ENCODE measurements at regions not wholly inside any gene's neighbourhood (a gene's known extent, or its start where the extent isn't known, plus 50 kb on each side); places are given as distances from the start of the nearest gene placed in this dataset.

DNA sequence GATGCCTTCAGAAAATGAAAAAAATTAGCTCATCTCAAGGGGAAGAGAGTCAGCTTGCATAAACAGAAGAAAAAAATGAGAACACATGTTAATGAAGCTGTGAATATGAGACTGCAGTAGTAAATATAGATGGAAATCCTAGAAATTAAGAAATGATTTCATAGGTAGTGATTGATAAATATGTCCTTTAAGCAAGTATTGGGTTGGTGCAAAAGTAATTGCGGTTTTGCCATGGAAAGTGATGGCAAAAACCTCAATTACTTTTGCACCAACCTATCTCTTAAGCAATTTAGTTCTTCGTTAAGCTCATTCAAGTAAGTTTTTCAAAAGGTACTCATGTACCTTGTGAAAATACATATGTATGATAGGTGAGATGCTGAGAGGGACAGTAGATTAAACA, 400.9 kb downstream of the SH2D1A start (continued):
- TF ChIP-seq NCOA2 (IDR thresholded peaks at IDR 0.05; ENCODE audit: partially characterized antibody in 2 of 2) (no peak), MCM5 (IDR thresholded peaks at IDR 0.05; ENCODE audit: low read depth) (no peak)
- TF ChIP-seq, protein P1, sequence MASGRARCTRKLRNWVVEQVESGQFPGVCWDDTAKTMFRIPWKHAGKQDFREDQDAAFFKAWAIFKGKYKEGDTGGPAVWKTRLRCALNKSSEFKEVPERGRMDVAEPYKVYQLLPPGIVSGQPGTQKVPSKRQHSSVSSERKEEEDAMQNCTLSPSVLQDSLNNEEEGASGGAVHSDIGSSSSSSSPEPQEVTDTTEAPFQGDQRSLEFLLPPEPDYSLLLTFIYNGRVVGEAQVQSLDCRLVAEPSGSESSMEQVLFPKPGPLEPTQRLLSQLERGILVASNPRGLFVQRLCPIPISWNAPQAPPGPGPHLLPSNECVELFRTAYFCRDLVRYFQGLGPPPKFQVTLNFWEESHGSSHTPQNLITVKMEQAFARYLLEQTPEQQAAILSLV (tag; IDR thresholded peaks at IDR 0.05) = no peak

DNA sequence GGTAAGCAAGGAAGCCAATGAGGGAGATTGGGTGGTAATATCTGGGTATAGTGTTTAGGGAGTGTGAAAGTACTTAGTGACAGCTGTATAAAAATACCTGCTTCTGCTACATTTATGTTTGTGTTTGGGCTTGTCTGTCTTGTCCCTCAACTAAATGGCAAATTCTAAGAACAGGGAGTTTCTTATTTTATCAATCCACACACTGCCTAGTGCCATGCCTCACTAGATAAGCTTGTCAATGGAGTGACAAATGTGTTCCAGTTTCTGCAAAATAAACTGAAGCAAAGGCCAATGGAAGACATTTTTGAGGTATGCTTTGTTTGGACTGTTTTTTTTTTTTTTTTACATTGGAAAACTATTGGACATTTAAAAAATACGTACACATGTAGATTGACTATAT, 418.0 kb downstream of the SH2D1A start:
- peak in 3 of 4 experiments; percentile 2 to 71 (median 56) for DNase-seq (ENCODE audit: extremely low read depth in 1 of 4, low spot score in 3 of 4)
- H3K36me3 ChIP-seq (ENCODE audit: control insufficient read depth, insufficient read depth, low read length) = no peaks in the 10 kb centered on the region
- peak overlapping the region; percentile 81 for H3K27ac ChIP-seq (ENCODE audit: extremely low read depth, low read depth, low read length)
- no peaks in the 10 kb centered on the region for H4K20me1 ChIP-seq (replicated peaks; ENCODE audit: control insufficient read depth, insufficient read depth, low read length)
- peak overlapping the region in 1 of 2 experiments; percentile 53; a peak in 2 of 4 replicates for H3K9ac ChIP-seq (ENCODE audit: insufficient read depth in 1 of 2, low read depth in 2 of 2, low read length in 2 of 2)
- H3K9me1 ChIP-seq (ENCODE audit: control insufficient read depth, insufficient read depth, low read length) = no peaks in the 10 kb centered on the region
- CTCF ChIA-PET (ENCODE audit: low intra/inter-chr PET ratio) = no interaction called here
- H3K4me1 ChIP-seq (replicated peaks in 1 of 2; ENCODE audit: control insufficient read depth in 2 of 2, insufficient read depth in 2 of 2, low read length in 2 of 2) = peaks cover 0 to 37% of the 10 kb centered on the region in 2 experiments; a peak in 4 of 5 replicates
- intact Hi-C loops (cut with micrococcal nuclease) = no loop called here
- no peaks in the 10 kb centered on the region for H3K9me3 ChIP-seq (replicated peaks; ENCODE audit: control insufficient read depth, insufficient read depth, low read depth, low read length)
- peak; percentile 87 for FAIRE-seq
- ATAC-seq = peak; percentile 83
- POLR2A ChIA-PET = no interaction called here
- H3K4me2 ChIP-seq (ENCODE audit: insufficient read depth, low read length) = peak overlapping the region; percentile 70
- no CpG with 5 or more reads among the region's 1 CpG for WGBS (ENCODE audit: insufficient coverage, low coverage, missing lambda C conversion rate)
- H3K79me2 ChIP-seq (ENCODE audit: control insufficient read depth, insufficient read depth, low read length) = no peaks in the 10 kb centered on the region; the same call in 2 of the 3 replicates
- in situ Hi-C loops (cut with MboI) = no loop called here
- H2AFZ ChIP-seq (ENCODE audit: low read depth, low read length) = peak overlapping the region; percentile 54; the same call in 1 of the 2 replicates
- H3K4me3 ChIP-seq = no peak overlapping the region
- H3K27me3 ChIP-seq (ENCODE audit: control insufficient read depth in 2 of 2, insufficient read depth in 2 of 2, low read length in 2 of 2) = no peaks in the 10 kb centered on the region
- no TSS peak for BruUV-seq (replicated peaks)
- TF ChIP-seq, protein P2, sequence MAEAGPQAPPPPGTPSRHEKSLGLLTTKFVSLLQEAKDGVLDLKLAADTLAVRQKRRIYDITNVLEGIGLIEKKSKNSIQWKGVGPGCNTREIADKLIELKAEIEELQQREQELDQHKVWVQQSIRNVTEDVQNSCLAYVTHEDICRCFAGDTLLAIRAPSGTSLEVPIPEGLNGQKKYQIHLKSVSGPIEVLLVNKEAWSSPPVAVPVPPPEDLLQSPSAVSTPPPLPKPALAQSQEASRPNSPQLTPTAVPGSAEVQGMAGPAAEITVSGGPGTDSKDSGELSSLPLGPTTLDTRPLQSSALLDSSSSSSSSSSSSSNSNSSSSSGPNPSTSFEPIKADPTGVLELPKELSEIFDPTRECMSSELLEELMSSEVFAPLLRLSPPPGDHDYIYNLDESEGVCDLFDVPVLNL (CRISPR knock-in tag; IDR thresholded peaks at IDR 0.05; ENCODE audit: low read depth) = no peak
- TF ChIP-seq MED1 (CRISPR knock-in tag; IDR thresholded peaks at IDR 0.05; ENCODE audit: borderline replicate concordance) = no peak
- TF ChIP-seq SMAD2 (IDR thresholded peaks at IDR 0.05; ENCODE audit: low read depth, low read length) = no peak
- TF ChIP-seq, protein P3, sequence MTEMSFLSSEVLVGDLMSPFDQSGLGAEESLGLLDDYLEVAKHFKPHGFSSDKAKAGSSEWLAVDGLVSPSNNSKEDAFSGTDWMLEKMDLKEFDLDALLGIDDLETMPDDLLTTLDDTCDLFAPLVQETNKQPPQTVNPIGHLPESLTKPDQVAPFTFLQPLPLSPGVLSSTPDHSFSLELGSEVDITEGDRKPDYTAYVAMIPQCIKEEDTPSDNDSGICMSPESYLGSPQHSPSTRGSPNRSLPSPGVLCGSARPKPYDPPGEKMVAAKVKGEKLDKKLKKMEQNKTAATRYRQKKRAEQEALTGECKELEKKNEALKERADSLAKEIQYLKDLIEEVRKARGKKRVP (CRISPR knock-in tag; IDR thresholded peaks at IDR 0.05) = no peak
- TF ChIP-seq GABPB1 (CRISPR knock-in tag; IDR thresholded peaks at IDR 0.05) = no peak
- TF ChIP-seq CBFA2T3 (IDR thresholded peaks at IDR 0.05) = peak; percentile 92
- TF ChIP-seq, protein P4, sequence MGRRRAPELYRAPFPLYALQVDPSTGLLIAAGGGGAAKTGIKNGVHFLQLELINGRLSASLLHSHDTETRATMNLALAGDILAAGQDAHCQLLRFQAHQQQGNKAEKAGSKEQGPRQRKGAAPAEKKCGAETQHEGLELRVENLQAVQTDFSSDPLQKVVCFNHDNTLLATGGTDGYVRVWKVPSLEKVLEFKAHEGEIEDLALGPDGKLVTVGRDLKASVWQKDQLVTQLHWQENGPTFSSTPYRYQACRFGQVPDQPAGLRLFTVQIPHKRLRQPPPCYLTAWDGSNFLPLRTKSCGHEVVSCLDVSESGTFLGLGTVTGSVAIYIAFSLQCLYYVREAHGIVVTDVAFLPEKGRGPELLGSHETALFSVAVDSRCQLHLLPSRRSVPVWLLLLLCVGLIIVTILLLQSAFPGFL (CRISPR knock-in tag; IDR thresholded peaks at IDR 0.05) = no peak
- TF ChIP-seq ATF7 (IDR thresholded peaks at IDR 0.05) = no peak
- TF ChIP-seq RBM22 (IDR thresholded peaks at IDR 0.05; ENCODE audit: low read depth, low read length, poor library complexity, severe bottlenecking) = no peak
- TF ChIP-seq GTF2E2 (tag; IDR thresholded peaks at IDR 0.05) = no peak
- no peak for TF ChIP-seq ZKSCAN3 (CRISPR knock-in tag; IDR thresholded peaks at IDR 0.05)
- TF ChIP-seq GATAD2A (IDR thresholded peaks at IDR 0.05) = no peak
- TF ChIP-seq EHMT2 (IDR thresholded peaks at IDR 0.05) = no peak
- no peak for TF ChIP-seq RFX5 (IDR thresholded peaks at IDR 0.05; ENCODE audit: low read depth, low read length)
- TF ChIP-seq SRSF3 (IDR thresholded peaks at IDR 0.05; ENCODE audit: insufficient read depth, low read length) = no peak
- no peak for TF ChIP-seq ZNF79 (CRISPR knock-in tag; IDR thresholded peaks at IDR 0.05; ENCODE audit: low read depth)
- no peak for TF ChIP-seq ZNF583 (CRISPR knock-in tag; IDR thresholded peaks at IDR 0.05)
- TF ChIP-seq EP400 (IDR thresholded peaks at IDR 0.05) = no peak

Measured in K562 (cell line).